ENCODE measurements at regions not wholly inside any gene's neighbourhood (a gene's known extent, or its start where the extent isn't known, plus 50 kb on each side); places are given as distances from the start of the nearest gene placed in this dataset.

- Histone ChIP-seq H2AFZ (ENCODE audit: low read depth) (no peak overlapping the region), H3K79me2 (ENCODE audit: insufficient read depth) (no peaks in the 10 kb centered on the region)
- CTCF ChIA-PET = no interaction called here
Observed at GRCh38 chr12:47394070-47394469, 311.8 kb downstream of the RPAP3 start.

More at GRCh38 chr12:47394070-47394469, 311.8 kb downstream of the RPAP3 start:
- Histone ChIP-seq H3K9me3 (no peaks in the 10 kb centered on the region), H3K27ac (ENCODE audit: low read depth in 2 of 2, low read length in 1 of 2) (no peak overlapping the region), H3F3A (replicated peaks; ENCODE audit: insufficient read depth) (no peaks in the 10 kb centered on the region), H3K36me3 (replicated peaks in 1 of 2; ENCODE audit: control insufficient read depth in 1 of 2, insufficient read depth in 2 of 2, low read length in 1 of 2) (no peaks in the 10 kb centered on the region), H4K20me1 (ENCODE audit: insufficient read depth) (no peaks in the 10 kb centered on the region), H3K9ac (no peak overlapping the region), H3K27me3 (ENCODE audit: insufficient read depth) (no peaks in the 10 kb centered on the region; the same call in 1 of the 2 replicates), H3K4me3 (ENCODE audit: low read depth in 2 of 2, low read length in 1 of 2) (no peak overlapping the region), H3K4me1 (ENCODE audit: control insufficient read depth in 1 of 2, insufficient read depth in 2 of 2, low read depth in 1 of 2, low read length in 1 of 2) (peaks cover 0 to 19% of the 10 kb centered on the region in 2 experiments; a peak in 1 of 4 replicates), H3K4me2 (0 out of 2 replicates have a peak overlapping the region, but pooled peaks have one; percentile 5), H3K9me2 (no peaks in the 10 kb centered on the region)
- POLR2A ChIA-PET = no interaction called here
- DNase-seq = no peak
- TF ChIP-seq USF2 (IDR thresholded peaks at IDR 0.05; ENCODE audit: borderline replicate concordance, low read depth, low read length) (no peak), ZBTB33 (IDR thresholded peaks at IDR 0.05; ENCODE audit: borderline replicate concordance, low read depth) (no peak), MEF2A (IDR thresholded peaks at IDR 0.05; ENCODE audit: borderline replicate concordance, low read depth) (no peak), FOXJ3 (CRISPR knock-in tag; IDR thresholded peaks at IDR 0.05) (no peak), SMC3 (IDR thresholded peaks at IDR 0.05; ENCODE audit: low read depth, low read length) (no peak), CHD2 (IDR thresholded peaks at IDR 0.05; ENCODE audit: low read length, partially characterized antibody) (no peak), FOSL2 (IDR thresholded peaks at IDR 0.05; ENCODE audit: borderline replicate concordance, low read depth) (no peak), IRF3 (IDR thresholded peaks at IDR 0.05; ENCODE audit: low read depth, low read length) (no peak), FOXM1 (IDR thresholded peaks at IDR 0.05; ENCODE audit: low read depth) (no peak), JUND (IDR thresholded peaks at IDR 0.05) (no peak), RCOR1 (IDR thresholded peaks at IDR 0.05; ENCODE audit: low read length) (no peak), EP300 (IDR thresholded peaks at IDR 0.05; ENCODE audit: borderline replicate concordance in 1 of 2, low read depth in 1 of 2, low read length in 1 of 2) (no peak), TEAD4 (IDR thresholded peaks at IDR 0.05; ENCODE audit: borderline replicate concordance, insufficient read depth) (no peak), ELF1 (IDR thresholded peaks at IDR 0.05) (no peak), RAD21 (IDR thresholded peaks at IDR 0.05; ENCODE audit: low read length) (no peak), GABPA (IDR thresholded peaks at IDR 0.05; ENCODE audit: low read depth) (no peak), MAX (IDR thresholded peaks at IDR 0.05; ENCODE audit: low read depth) (no peak), RXRA (IDR thresholded peaks at IDR 0.05; ENCODE audit: borderline replicate concordance, low read depth) (no peak)
- 29% methylated on average over 4 of the region's 4 CpGs for WGBS (ENCODE audit: low lambda C conversion rate)

Measured in SK-N-SH (cell line).